ENCODE measurements at regions not wholly inside any gene's neighbourhood (a gene's known extent, or its start where the extent isn't known, plus 50 kb on each side); places are given as distances from the start of the nearest gene placed in this dataset.

DNA sequence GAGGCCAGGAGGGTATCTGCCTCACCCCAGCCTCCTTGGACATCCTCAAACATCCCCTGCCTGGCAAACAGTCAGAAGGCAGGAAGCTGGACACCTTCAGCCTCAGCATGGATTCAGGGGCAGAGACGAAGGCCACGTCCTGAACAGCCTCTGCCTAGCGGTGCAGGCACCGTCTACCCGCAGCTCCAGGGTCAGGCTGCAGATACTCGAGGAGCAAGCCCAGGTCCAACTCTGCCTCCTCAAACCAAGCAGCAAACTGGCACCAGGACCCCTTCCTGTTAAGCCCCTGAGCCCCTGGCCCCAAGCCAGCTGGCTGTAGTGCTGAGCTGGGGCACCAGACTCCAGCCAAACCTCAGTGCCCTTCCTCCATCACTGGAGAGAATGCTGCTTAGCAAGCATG, 494.7 kb downstream of the NPHP4 start:
- ChIA-PET POLR2A (no interaction called here), CTCF (no interaction called here)
- Mint-ChIP-seq H3K36me3 (peaks cover 60% of the 10 kb centered on the region), H3K4me3 (no peak overlapping the region), H3K9me3 (peaks cover 77% of the 10 kb centered on the region), H3K27ac (no peak overlapping the region), H3K4me1 (no peaks in the 10 kb centered on the region), H3K27me3 (ENCODE audit: low read depth) (peaks cover 10% of the 10 kb centered on the region)
- no peak for ATAC-seq
- no peak for DNase-seq (ENCODE audit: low spot score)
- TF ChIP-seq ZNF219 (CRISPR knock-in tag; IDR thresholded peaks at IDR 0.05; ENCODE audit: borderline replicate concordance) (no peak), NR1H2 (CRISPR knock-in tag; IDR thresholded peaks at IDR 0.05) (no peak), GABPB1 (CRISPR knock-in tag; IDR thresholded peaks at IDR 0.05) (no peak), OVOL2 (CRISPR knock-in tag; IDR thresholded peaks at IDR 0.05; ENCODE audit: borderline replicate concordance) (no peak), TP53 (CRISPR knock-in tag; IDR thresholded peaks at IDR 0.05) (no peak), JAZF1 (CRISPR knock-in tag; IDR thresholded peaks at IDR 0.05) (no peak), ZNF416 (CRISPR knock-in tag; IDR thresholded peaks at IDR 0.05) (no peak), ZNF671 (CRISPR knock-in tag; IDR thresholded peaks at IDR 0.05) (no peak), JUN (CRISPR knock-in tag; IDR thresholded peaks at IDR 0.05) (no peak)
- TF ChIP-seq, protein P1, sequence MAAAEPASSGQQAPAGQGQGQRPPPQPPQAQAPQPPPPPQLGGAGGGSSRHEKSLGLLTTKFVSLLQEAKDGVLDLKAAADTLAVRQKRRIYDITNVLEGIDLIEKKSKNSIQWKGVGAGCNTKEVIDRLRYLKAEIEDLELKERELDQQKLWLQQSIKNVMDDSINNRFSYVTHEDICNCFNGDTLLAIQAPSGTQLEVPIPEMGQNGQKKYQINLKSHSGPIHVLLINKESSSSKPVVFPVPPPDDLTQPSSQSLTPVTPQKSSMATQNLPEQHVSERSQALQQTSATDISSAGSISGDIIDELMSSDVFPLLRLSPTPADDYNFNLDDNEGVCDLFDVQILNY (CRISPR knock-in tag; IDR thresholded peaks at IDR 0.05) = no peak
- TF ChIP-seq, protein P2, sequence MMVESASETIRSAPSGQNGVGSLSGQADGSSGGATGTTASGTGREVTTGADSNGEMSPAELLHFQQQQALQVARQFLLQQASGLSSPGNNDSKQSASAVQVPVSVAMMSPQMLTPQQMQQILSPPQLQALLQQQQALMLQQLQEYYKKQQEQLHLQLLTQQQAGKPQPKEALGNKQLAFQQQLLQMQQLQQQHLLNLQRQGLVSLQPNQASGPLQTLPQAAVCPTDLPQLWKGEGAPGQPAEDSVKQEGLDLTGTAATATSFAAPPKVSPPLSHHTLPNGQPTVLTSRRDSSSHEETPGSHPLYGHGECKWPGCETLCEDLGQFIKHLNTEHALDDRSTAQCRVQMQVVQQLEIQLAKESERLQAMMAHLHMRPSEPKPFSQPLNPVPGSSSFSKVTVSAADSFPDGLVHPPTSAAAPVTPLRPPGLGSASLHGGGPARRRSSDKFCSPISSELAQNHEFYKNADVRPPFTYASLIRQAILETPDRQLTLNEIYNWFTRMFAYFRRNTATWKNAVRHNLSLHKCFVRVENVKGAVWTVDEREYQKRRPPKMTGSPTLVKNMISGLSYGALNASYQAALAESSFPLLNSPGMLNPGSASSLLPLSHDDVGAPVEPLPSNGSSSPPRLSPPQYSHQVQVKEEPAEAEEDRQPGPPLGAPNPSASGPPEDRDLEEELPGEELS (CRISPR knock-in tag; IDR thresholded peaks at IDR 0.05) = no peak
- TF ChIP-seq, protein P3, sequence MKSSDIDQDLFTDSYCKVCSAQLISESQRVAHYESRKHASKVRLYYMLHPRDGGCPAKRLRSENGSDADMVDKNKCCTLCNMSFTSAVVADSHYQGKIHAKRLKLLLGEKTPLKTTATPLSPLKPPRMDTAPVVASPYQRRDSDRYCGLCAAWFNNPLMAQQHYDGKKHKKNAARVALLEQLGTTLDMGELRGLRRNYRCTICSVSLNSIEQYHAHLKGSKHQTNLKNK (CRISPR knock-in tag; IDR thresholded peaks at IDR 0.05) = no peak
- TF ChIP-seq, protein P4, sequence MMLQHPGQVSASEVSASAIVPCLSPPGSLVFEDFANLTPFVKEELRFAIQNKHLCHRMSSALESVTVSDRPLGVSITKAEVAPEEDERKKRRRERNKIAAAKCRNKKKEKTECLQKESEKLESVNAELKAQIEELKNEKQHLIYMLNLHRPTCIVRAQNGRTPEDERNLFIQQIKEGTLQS (CRISPR knock-in tag; conservative IDR thresholded peaks at IDR 0.05) = no peak

DNA sequence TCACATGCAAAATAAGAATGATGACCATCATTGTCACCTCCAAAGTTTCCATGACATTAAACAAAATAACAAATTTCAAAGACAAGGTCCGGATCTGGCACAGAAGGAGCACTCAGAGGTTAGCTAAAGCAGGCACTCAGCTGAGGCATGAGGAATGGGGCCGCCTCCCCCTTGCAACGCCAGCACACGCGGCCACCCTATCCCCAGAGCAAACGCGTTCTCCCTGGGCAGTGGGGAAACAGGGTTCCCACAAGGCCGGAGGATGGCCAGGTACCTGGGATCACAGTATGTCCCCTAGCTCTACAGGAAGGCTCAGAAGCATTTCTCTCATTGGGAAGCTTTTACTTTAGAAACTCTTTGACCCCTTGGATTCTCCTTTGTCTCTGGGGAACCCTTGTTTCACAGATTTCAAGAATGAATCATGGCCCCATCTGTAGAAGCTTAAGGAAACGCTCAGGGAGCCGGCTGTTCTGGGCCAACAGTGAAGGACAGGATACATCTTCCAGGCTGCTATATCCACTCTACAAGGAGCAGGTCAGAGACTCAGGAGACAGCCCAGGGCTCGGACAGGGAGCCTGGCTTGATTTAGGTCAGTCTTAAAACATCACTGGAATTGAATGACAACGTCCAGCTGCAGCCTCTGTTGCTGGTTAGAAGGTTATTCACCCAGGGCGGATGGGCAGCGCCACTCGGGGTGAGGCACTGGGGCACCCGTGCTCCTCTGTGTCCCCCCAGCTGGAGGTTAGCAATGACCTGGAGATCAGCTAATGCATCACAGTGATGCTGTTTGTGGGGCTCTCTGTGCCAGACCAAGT, 496.4 kb downstream of the NPHP4 start:
- H3K4me1 Mint-ChIP-seq = no peaks in the 10 kb centered on the region
- no peak for DNase-seq (ENCODE audit: low spot score)
- peaks cover 76% of the 10 kb centered on the region for H3K9me3 Mint-ChIP-seq
- no peak overlapping the region for H3K4me3 Mint-ChIP-seq
- ChIA-PET POLR2A (no interaction called here), CTCF (no interaction called here)
- H3K36me3 Mint-ChIP-seq = peaks cover 55% of the 10 kb centered on the region
- ATAC-seq = no peak
- H3K27me3 Mint-ChIP-seq (ENCODE audit: low read depth) = peaks cover 14% of the 10 kb centered on the region; the same call in 1 of the 2 replicates
- no peak overlapping the region for H3K27ac Mint-ChIP-seq
- no peak for TF ChIP-seq EMX1 (CRISPR knock-in tag; IDR thresholded peaks at IDR 0.05)
- TF ChIP-seq, protein P5, sequence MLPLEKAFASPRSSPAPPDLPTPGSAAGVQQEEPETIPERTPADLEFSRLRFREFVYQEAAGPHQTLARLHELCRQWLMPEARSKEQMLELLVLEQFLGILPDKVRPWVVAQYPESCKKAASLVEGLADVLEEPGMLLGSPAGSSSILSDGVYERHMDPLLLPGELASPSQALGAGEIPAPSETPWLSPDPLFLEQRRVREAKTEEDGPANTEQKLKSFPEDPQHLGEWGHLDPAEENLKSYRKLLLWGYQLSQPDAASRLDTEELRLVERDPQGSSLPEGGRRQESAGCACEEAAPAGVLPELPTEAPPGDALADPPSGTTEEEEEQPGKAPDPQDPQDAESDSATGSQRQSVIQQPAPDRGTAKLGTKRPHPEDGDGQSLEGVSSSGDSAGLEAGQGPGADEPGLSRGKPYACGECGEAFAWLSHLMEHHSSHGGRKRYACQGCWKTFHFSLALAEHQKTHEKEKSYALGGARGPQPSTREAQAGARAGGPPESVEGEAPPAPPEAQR (CRISPR knock-in tag; IDR thresholded peaks at IDR 0.05) = no peak
- TF ChIP-seq, protein P6, sequence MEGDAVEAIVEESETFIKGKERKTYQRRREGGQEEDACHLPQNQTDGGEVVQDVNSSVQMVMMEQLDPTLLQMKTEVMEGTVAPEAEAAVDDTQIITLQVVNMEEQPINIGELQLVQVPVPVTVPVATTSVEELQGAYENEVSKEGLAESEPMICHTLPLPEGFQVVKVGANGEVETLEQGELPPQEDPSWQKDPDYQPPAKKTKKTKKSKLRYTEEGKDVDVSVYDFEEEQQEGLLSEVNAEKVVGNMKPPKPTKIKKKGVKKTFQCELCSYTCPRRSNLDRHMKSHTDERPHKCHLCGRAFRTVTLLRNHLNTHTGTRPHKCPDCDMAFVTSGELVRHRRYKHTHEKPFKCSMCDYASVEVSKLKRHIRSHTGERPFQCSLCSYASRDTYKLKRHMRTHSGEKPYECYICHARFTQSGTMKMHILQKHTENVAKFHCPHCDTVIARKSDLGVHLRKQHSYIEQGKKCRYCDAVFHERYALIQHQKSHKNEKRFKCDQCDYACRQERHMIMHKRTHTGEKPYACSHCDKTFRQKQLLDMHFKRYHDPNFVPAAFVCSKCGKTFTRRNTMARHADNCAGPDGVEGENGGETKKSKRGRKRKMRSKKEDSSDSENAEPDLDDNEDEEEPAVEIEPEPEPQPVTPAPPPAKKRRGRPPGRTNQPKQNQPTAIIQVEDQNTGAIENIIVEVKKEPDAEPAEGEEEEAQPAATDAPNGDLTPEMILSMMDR (IDR thresholded peaks at IDR 0.05) = no peak
- TF ChIP-seq, protein P7, sequence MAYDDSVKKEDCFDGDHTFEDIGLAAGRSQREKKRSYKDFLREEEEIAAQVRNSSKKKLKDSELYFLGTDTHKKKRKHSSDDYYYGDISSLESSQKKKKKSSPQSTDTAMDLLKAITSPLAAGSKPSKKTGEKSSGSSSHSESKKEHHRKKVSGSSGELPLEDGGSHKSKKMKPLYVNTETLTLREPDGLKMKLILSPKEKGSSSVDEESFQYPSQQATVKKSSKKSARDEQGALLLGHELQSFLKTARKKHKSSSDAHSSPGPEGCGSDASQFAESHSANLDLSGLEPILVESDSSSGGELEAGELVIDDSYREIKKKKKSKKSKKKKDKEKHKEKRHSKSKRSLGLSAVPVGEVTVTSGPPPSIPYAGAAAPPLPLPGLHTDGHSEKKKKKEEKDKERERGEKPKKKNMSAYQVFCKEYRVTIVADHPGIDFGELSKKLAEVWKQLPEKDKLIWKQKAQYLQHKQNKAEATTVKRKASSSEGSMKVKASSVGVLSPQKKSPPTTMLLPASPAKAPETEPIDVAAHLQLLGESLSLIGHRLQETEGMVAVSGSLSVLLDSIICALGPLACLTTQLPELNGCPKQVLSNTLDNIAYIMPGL (CRISPR knock-in tag; IDR thresholded peaks at IDR 0.05) = no peak
- TF ChIP-seq, protein P8, sequence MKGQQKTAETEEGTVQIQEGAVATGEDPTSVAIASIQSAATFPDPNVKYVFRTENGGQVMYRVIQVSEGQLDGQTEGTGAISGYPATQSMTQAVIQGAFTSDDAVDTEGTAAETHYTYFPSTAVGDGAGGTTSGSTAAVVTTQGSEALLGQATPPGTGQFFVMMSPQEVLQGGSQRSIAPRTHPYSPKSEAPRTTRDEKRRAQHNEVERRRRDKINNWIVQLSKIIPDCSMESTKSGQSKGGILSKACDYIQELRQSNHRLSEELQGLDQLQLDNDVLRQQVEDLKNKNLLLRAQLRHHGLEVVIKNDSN (CRISPR knock-in tag; IDR thresholded peaks at IDR 0.05) = no peak
- TF ChIP-seq TEAD1 (CRISPR knock-in tag; IDR thresholded peaks at IDR 0.05) = no peak
- no peak for TF ChIP-seq ZNF219 (CRISPR knock-in tag; IDR thresholded peaks at IDR 0.05; ENCODE audit: borderline replicate concordance)
- no peak for TF ChIP-seq IRF2 (CRISPR knock-in tag; IDR thresholded peaks at IDR 0.05; ENCODE audit: borderline replicate concordance, low read depth)
- no peak for TF ChIP-seq CREM (CRISPR knock-in tag; IDR thresholded peaks at IDR 0.05)
- no peak for TF ChIP-seq ATF1 (CRISPR knock-in tag; IDR thresholded peaks at IDR 0.05)
- TF ChIP-seq, protein P9, sequence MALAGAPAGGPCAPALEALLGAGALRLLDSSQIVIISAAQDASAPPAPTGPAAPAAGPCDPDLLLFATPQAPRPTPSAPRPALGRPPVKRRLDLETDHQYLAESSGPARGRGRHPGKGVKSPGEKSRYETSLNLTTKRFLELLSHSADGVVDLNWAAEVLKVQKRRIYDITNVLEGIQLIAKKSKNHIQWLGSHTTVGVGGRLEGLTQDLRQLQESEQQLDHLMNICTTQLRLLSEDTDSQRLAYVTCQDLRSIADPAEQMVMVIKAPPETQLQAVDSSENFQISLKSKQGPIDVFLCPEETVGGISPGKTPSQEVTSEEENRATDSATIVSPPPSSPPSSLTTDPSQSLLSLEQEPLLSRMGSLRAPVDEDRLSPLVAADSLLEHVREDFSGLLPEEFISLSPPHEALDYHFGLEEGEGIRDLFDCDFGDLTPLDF (CRISPR knock-in tag; IDR thresholded peaks at IDR 0.05) = no peak
- no peak for TF ChIP-seq ZNF671 (CRISPR knock-in tag; IDR thresholded peaks at IDR 0.05)
- no peak for TF ChIP-seq ZNF317 (CRISPR knock-in tag; IDR thresholded peaks at IDR 0.05; ENCODE audit: borderline replicate concordance, low read depth)

All from WTC11 (cell line).